Activated T-cell treated with anti-CD3 and anti-CD28 coated beads, Interleukin-2, amount 50 U/mL, for 24 hours (primary cell): ENCODE measurements at regions not wholly inside any gene's neighbourhood (a gene's known extent, or its start where the extent isn't known, plus 50 kb on each side); places are given as distances from the start of the nearest gene placed in this dataset.

Experiments
- DNase-seq: peaks from one replicate; pipeline ENCODE4 v3.0.0-alpha.2; 2020
- H3K27ac Mint-ChIP-seq: 2 replicates; pipeline ENCODE4 v1.8.0; 2020; ENCODE audit warnings: mild to moderate bottlenecking, mixed read lengths
- H3K27me3 Mint-ChIP-seq: 2 replicates; pipeline ENCODE4 v1.8.0; 2020; ENCODE audit warnings: mixed read lengths
- H3K36me3 Mint-ChIP-seq: 2 replicates; pipeline ENCODE4 v1.8.0; 2020; ENCODE audit warnings: low read depth, mixed read lengths
- H3K4me1 Mint-ChIP-seq: 2 replicates; pipeline ENCODE4 v1.8.0; 2020; ENCODE audit warnings: low read depth, mixed read lengths
- H3K4me3 Mint-ChIP-seq: 2 replicates; pipeline ENCODE4 v1.8.0; 2020; ENCODE audit warnings: mild to moderate bottlenecking, moderate library complexity, mixed read lengths
- H3K9me3 Mint-ChIP-seq: 2 replicates; pipeline ENCODE4 v1.8.0; 2020; ENCODE audit warnings: mixed read lengths

DNA sequence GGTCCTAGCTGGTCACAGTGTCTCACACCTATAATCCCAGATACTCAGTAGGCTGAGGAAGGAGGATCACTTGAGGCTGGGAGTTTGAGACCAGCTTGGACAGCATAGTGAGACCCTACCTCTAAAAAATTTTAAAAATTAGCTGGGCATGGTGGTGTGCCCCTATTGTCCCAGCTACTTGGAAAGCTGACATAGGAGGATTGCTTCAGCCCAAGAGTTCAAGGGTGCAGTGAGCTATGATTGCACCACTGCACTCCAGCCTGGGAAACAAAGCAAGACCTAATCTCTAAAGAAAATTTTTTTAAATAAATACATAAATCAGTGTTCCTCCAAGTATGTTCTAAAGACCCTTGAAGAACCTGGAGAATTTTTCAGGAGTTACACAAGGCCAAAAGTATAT is 50.6 kb upstream of the GNAO1 start:
- no peak overlapping the region for H3K27ac Mint-ChIP-seq
- H3K4me1 Mint-ChIP-seq, result peaks cover 6% of the 10 kb centered on the region
- H3K9me3 Mint-ChIP-seq, result no peaks in the 10 kb centered on the region
- peaks cover 23% of the 10 kb centered on the region for H3K27me3 Mint-ChIP-seq
- H3K4me3 Mint-ChIP-seq, result no peak overlapping the region
- no peaks in the 10 kb centered on the region for H3K36me3 Mint-ChIP-seq
- no peak for DNase-seq

DNA sequence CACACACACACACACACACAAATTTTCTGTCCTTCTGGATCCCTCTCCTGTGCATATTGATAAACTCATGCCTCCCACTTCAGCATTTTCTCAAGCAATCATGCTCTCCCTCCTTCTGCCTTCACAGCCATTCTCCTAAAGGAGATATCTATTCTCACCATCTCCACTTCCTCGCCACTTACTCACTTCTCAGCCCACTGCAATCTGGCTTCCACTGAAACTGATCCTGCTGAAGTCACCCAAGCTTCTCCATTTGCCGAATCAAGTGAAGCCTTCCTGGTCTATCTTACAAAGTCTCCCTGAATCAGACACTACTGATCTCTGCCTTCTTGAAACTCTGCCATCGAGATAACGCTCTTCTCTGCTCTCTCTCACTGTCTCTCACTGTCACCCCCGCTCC is 54.0 kb upstream of the GNAO1 start:
- no peak for DNase-seq

DNA sequence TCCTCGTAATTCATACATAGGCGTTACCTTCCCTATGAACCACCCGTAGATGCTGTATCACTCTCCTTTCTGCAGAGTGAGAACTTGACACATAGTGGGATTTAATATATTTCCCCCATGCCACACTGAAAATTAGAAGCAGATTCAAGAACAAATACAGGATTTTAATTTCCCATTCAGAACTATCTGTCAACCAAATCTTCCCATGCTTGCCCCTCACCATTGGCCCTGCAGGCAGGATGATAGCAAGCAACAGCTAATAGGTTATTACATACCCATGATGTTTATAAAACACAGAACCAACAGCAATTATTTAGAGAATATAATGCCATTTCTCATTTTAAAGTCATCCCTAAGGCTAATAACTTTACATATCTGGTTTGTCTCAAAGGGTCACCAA is 55.0 kb upstream of the GNAO1 start:
- no peak for DNase-seq
- Mint-ChIP-seq H3K27me3 (peaks cover 20% of the 10 kb centered on the region), H3K36me3 (no peaks in the 10 kb centered on the region), H3K9me3 (no peaks in the 10 kb centered on the region), H3K4me3 (no peak overlapping the region), H3K4me1 (peaks cover 6% of the 10 kb centered on the region), H3K27ac (no peak overlapping the region)

More for the DNA sequence above, 54.0 kb upstream of the GNAO1 start:
- Mint-ChIP-seq H3K27ac (no peak overlapping the region), H3K9me3 (no peaks in the 10 kb centered on the region), H3K4me3 (no peak overlapping the region), H3K36me3 (no peaks in the 10 kb centered on the region), H3K27me3 (peaks cover 16% of the 10 kb centered on the region), H3K4me1 (peaks cover 6% of the 10 kb centered on the region)

DNA sequence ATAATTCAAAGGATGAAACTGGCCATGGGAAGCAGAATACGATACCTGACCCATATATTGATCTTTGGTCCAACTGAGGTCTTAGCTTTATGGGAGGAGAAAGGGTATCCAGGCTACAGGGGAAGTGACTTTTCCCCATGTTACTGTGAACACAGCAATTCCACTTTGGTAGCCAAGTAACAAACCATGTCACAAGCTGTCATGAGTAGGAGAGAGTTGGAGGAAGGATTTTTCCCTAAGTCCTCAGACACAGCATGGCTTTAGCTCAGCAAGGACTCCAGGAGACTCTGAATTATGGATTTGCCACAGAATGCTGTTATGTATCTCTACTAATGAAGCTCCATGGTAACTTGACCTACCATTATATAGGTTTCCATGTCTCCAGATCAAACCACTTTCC is 56.5 kb upstream of the GNAO1 start:
- Mint-ChIP-seq H3K27me3 (peaks cover 25% of the 10 kb centered on the region), H3K27ac (no peak overlapping the region), H3K4me3 (no peak overlapping the region), H3K4me1 (peaks cover 6% of the 10 kb centered on the region), H3K9me3 (no peaks in the 10 kb centered on the region), H3K36me3 (no peaks in the 10 kb centered on the region)
- no peak for DNase-seq

DNA sequence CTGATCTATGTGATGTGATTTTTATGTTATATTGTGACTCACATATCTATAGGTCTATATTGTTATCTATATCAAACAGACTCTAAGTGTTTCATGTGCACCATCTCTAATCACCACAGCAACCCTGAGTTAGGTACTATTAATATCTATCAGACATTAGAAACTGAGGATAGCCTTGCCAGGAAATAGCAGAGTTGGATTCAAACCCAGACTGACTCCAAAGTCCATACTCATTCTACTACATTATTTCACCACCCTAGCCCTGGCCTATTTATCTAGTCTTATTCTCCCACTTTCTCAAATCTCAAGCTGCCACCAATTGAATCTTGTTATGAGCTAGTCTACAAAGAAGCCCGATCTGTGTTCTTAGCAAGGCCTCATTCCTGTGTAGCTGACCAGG is 65.4 kb upstream of the GNAO1 start:
- no peak overlapping the region for H3K4me3 Mint-ChIP-seq
- H3K4me1 Mint-ChIP-seq, result no peaks in the 10 kb centered on the region
- peaks cover 44% of the 10 kb centered on the region for H3K27me3 Mint-ChIP-seq
- H3K27ac Mint-ChIP-seq, result no peak overlapping the region
- no peaks in the 10 kb centered on the region for H3K36me3 Mint-ChIP-seq
- no peak for DNase-seq
- H3K9me3 Mint-ChIP-seq, result no peaks in the 10 kb centered on the region

DNA sequence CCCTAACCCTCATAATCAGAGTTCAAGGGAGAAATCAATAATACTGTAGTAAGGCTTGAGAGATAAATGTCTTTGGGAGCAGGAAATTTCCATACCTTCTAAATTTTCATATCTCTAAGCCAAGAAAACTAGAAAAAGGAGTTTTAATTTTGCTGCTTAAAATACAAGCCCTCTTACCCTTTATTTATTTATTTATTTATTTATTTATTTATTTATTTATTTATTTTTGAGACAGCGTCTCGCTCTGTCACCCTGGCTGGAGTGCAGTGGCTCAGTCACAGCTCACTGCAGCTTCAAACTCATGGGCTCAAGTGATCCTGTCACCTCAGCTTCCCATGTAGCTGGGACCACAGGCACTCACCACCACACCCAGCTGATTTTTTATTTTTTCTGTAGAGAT is 69.0 kb upstream of the GNAO1 start:
- no peak for DNase-seq
- H3K4me1 Mint-ChIP-seq, result peaks cover 6% of the 10 kb centered on the region
- H3K4me3 Mint-ChIP-seq, result no peak overlapping the region
- H3K27ac Mint-ChIP-seq, result no peak overlapping the region
- peaks cover 26% of the 10 kb centered on the region for H3K27me3 Mint-ChIP-seq
- H3K36me3 Mint-ChIP-seq, result no peaks in the 10 kb centered on the region
- no peaks in the 10 kb centered on the region for H3K9me3 Mint-ChIP-seq

DNA sequence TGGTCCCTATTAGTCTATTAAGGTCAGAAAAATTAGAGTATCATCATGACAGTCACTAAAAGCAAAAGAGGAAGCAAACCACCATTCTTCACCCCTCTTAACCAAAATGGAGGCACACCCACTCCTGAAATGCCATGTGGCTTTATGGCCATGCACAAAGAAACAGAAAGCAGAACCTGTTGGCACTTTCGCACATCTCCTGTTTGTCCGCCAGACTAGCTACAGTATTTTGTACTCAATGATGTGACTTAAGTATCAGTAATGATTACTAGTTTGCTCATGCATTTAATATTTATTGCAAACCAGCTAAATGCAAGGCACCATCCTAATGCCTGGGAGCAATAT is 70.2 kb upstream of the GNAO1 start:
- DNase-seq, result no peak
- Mint-ChIP-seq H3K36me3 (no peaks in the 10 kb centered on the region), H3K4me1 (peaks cover 6% of the 10 kb centered on the region), H3K9me3 (no peaks in the 10 kb centered on the region), H3K4me3 (no peak overlapping the region), H3K27ac (no peak overlapping the region), H3K27me3 (peaks cover 25% of the 10 kb centered on the region)

DNA sequence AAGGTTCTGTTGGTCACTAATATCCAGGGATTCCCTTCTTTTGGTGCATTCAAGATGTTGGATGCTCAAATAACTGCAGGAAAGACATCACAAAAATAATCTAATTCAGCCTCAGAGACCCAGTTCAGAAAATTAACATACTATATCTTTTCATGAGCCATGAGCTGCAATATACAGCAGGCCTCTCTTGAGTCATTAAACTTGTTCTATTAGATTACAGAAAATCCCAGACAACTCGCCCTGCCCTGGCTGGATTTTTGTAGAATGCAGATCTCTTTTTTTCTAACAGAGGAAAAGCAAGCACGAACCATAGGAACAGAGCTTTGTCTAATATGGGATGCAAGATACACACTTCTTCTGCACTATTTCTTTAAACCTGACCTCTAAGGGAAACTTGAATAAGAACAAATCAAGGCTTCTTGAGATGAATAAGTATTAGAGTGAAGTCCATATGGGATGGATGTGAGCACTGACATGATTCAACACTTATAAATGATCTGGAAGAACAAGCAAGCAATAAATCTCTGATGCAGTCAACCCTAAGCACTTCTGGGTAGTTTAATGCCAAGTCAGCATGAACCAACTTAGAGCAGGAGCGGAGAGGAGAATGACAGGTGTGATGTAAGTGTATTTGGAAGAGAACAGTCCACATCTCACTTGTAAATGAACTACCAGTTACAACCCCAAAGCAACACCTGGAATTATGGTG is 70.7 kb upstream of the GNAO1 start:
- no peaks in the 10 kb centered on the region for H3K36me3 Mint-ChIP-seq
- no peaks in the 10 kb centered on the region for H3K9me3 Mint-ChIP-seq
- no peak overlapping the region for H3K27ac Mint-ChIP-seq
- H3K27me3 Mint-ChIP-seq, result peaks cover 22% of the 10 kb centered on the region
- no peak for DNase-seq
- H3K4me3 Mint-ChIP-seq, result no peak overlapping the region
- peaks cover 6% of the 10 kb centered on the region for H3K4me1 Mint-ChIP-seq

DNA sequence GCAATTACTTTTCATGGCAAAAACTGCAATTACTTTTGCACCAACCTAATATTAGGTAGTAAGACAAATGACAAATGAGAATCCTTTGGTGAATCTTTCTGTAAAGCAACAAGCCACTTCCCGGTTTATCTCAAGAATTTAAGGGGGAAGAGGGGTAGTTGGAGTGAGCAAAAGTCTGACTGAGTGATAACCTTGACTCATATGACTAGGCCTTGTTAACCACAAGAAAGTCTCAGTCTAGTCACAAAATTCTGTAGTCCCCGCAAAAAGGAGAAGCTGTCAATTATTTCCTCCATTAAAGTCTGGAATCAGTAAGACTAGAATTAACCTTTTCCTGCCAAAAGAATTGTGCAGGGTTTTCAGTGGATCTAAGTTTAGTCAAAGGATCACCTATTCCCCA is 72.2 kb upstream of the GNAO1 start:
- Mint-ChIP-seq H3K4me1 (peaks cover 6% of the 10 kb centered on the region), H3K9me3 (no peaks in the 10 kb centered on the region), H3K4me3 (no peak overlapping the region), H3K27me3 (peaks cover 12% of the 10 kb centered on the region), H3K27ac (no peak overlapping the region), H3K36me3 (no peaks in the 10 kb centered on the region)
- DNase-seq, result no peak

DNA sequence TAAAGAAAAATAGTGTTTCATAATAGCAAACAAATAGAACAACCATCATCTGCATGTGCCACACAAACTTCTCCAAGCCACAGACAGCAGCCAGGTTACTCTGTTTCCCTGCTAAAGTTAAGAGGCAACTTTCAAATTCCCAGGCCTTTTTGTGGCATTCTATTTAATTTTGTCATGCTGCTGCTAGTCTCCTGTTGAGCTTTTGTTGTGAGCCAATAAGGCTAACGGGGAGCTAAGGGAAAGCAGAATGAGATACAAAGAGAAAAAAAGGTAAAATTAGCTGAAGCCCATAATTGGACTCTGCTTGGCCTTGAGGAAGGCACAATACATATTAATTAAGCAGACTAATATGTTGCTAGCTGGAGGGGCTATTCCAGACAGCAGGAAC is 74.7 kb upstream of the GNAO1 start:
- Mint-ChIP-seq H3K4me3 (no peak overlapping the region), H3K4me1 (peaks cover 6% of the 10 kb centered on the region), H3K27ac (no peak overlapping the region), H3K27me3 (peaks cover 6% of the 10 kb centered on the region), H3K36me3 (no peaks in the 10 kb centered on the region), H3K9me3 (no peaks in the 10 kb centered on the region)
- no peak for DNase-seq

DNA sequence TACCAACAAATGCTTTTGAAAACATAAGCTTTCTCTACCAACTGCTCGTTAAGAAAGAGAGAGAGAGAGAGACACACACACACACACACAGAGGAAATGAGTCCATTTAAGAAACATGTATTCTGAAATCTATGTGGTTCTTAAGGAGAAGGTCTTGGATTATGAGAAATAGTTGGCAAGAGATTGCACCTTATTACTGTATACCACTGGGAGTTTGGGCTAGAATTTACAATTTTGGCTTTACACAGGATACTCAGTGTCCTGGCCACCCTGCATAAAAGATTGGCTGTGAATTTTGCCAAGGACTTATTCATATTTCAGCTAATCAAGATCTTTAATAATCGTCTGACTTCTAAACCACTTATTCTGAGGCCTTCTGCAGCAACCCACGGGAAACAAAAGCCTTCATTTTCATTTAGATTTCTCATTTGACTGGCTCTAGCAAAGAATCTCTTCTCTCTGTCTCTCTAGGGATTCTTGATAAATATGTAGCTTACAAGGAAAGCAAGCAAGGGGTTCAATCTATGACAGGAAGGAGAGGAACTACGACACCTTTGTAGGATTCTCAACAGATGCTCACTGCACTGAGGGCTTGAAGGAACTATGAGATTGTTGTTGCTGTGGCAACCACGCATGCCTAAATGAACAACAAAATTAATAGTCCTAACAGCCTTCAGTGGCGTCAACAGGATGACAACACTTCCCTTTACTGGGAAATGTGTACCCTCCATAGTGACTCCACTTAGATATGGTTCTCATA is 75.3 kb upstream of the GNAO1 start:
- H3K27me3 Mint-ChIP-seq, result peaks cover 6% of the 10 kb centered on the region
- H3K36me3 Mint-ChIP-seq, result no peaks in the 10 kb centered on the region
- no peak overlapping the region for H3K4me3 Mint-ChIP-seq
- no peak for DNase-seq
- no peaks in the 10 kb centered on the region for H3K9me3 Mint-ChIP-seq
- H3K27ac Mint-ChIP-seq, result no peak overlapping the region
- peaks cover 6% of the 10 kb centered on the region for H3K4me1 Mint-ChIP-seq

DNA sequence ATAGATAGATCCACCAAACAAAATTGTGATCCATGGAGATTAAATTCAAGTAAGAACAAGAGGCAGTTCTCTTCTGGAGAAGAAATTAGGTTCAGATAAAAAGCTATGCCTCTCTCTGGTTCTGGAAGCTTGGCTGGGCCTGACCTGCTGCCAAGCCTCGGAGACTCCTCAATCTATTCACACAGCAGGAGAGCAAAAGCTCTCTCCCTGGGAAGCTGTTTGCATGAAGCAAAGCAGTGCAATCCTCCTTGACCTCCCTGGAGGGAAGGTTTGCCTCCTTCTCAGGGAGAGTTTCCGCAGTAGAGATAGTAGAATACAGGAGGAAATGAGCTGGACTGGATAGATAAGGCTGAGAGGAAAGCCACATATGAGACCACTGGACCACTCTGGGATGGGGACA is 78.1 kb upstream of the GNAO1 start:
- Mint-ChIP-seq H3K4me3 (no peak overlapping the region), H3K27me3 (peaks cover 6% of the 10 kb centered on the region), H3K9me3 (no peaks in the 10 kb centered on the region), H3K27ac (no peak overlapping the region), H3K4me1 (no peaks in the 10 kb centered on the region), H3K36me3 (no peaks in the 10 kb centered on the region)
- DNase-seq, result no peak

DNA sequence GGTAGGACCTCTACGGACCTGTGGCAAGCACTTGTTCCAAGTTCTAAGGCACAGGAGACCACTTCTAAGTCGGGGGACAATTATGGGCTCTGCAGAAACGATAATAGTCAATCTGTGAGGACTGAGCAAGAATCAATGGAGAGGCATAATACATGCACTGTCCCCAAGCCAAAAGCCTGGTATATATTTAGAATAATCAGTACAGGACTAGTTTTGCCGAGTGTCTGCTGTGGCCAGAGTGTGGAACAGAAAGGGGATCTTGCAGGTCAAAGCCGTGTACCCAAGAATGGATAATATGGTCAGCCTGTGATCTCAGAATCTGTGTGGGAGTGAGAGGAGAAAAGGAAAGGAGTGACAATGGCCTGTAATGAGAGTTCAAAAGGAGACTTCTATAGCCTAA is 80.2 kb upstream of the GNAO1 start:
- Mint-ChIP-seq H3K9me3 (no peaks in the 10 kb centered on the region), H3K4me1 (no peaks in the 10 kb centered on the region), H3K36me3 (no peaks in the 10 kb centered on the region), H3K27ac (no peak overlapping the region), H3K4me3 (no peak overlapping the region), H3K27me3 (peaks cover 4% of the 10 kb centered on the region)
- DNase-seq, result no peak

DNA sequence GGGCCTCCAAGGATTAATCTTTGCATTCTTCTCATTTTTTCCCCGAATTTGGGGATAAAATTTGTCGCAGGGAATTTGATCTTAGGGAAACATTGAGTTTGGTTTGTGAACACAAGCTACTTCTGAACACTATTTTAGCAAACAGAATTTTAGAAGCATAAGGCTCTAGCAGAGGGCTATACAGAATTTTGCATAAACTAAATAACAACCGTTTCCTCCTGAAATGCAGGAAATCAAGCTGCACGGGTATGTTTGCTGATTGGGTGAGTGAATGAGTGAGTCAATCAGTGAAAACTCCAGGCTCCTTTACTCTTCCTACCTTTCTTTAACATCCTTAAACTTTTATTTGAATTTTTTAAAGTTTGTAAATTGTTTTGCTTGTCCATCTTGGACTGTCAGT is 81.3 kb upstream of the GNAO1 start:
- Mint-ChIP-seq H3K4me1 (no peaks in the 10 kb centered on the region), H3K27me3 (peaks cover 6% of the 10 kb centered on the region), H3K9me3 (no peaks in the 10 kb centered on the region), H3K36me3 (no peaks in the 10 kb centered on the region), H3K27ac (no peak overlapping the region), H3K4me3 (no peak overlapping the region)
- DNase-seq, result no peak

DNA sequence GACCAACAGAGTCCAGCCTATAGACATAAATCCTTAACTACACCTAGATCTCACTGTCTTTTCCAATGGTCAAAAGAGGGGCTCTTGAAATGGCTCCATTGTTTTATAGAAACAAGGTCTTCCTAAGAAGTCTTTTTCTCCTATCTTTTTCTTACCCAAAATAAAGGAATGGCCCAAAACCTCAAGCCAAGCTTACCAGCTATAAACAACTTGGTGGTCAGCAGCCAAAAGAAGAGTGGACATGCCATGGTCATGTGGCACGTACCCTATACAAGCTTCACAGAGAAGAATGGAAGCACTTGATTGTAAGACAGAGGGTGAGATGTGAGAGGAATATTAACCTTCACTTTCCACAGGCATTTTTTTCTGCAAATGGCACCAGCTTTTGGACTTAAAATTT is 82.1 kb upstream of the GNAO1 start:
- no peaks in the 10 kb centered on the region for H3K9me3 Mint-ChIP-seq
- H3K27me3 Mint-ChIP-seq, result peaks cover 9% of the 10 kb centered on the region
- no peaks in the 10 kb centered on the region for H3K36me3 Mint-ChIP-seq
- H3K27ac Mint-ChIP-seq, result no peak overlapping the region
- H3K4me1 Mint-ChIP-seq, result no peaks in the 10 kb centered on the region
- no peak for DNase-seq
- no peak overlapping the region for H3K4me3 Mint-ChIP-seq
